ENCODE measurements at regions not wholly inside any gene's neighbourhood (a gene's known extent, or its start where the extent isn't known, plus 50 kb on each side); places are given as distances from the start of the nearest gene placed in this dataset.

- no peak overlapping the region for H2BK5ac ChIP-seq (ENCODE audit: low read depth, low read length, poor library complexity, severe bottlenecking)
- H3K18ac ChIP-seq (ENCODE audit: low read depth, low read length) = no peak overlapping the region
- H3K4me2 ChIP-seq (ENCODE audit: low read depth, low read length) = no peak overlapping the region
- TF ChIP-seq MAZ (IDR thresholded peaks at IDR 0.05; ENCODE audit: borderline replicate concordance, low read depth, low read length) (no peak), RCOR1 (IDR thresholded peaks at IDR 0.05; ENCODE audit: insufficient replicate concordance, low read length) (no peak), ELK1 (IDR thresholded peaks at IDR 0.05; ENCODE audit: borderline replicate concordance, low read depth, low read length) (no peak), SMC3 (IDR thresholded peaks at IDR 0.05; ENCODE audit: low read depth, low read length) (no peak), CEBPB (IDR thresholded peaks at IDR 0.05; ENCODE audit: low read depth, low read length) (no peak), POLR2A (IDR thresholded peaks at IDR 0.05; ENCODE audit: low read depth, low read length) (no peak), RAD21 (IDR thresholded peaks at IDR 0.05; ENCODE audit: low read length) (no peak), FOS (IDR thresholded peaks at IDR 0.05; ENCODE audit: low read depth, low read length) (no peak), MXI1 (IDR thresholded peaks at IDR 0.05; ENCODE audit: borderline replicate concordance, low read depth, low read length) (no peak), CHD1 (IDR thresholded peaks at IDR 0.05; ENCODE audit: low read depth, low read length) (no peak), BHLHE40 (IDR thresholded peaks at IDR 0.05; ENCODE audit: low read depth, low read length) (no peak)
- TF ChIP-seq, protein P1, sequence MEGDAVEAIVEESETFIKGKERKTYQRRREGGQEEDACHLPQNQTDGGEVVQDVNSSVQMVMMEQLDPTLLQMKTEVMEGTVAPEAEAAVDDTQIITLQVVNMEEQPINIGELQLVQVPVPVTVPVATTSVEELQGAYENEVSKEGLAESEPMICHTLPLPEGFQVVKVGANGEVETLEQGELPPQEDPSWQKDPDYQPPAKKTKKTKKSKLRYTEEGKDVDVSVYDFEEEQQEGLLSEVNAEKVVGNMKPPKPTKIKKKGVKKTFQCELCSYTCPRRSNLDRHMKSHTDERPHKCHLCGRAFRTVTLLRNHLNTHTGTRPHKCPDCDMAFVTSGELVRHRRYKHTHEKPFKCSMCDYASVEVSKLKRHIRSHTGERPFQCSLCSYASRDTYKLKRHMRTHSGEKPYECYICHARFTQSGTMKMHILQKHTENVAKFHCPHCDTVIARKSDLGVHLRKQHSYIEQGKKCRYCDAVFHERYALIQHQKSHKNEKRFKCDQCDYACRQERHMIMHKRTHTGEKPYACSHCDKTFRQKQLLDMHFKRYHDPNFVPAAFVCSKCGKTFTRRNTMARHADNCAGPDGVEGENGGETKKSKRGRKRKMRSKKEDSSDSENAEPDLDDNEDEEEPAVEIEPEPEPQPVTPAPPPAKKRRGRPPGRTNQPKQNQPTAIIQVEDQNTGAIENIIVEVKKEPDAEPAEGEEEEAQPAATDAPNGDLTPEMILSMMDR (conservative IDR thresholded peaks at IDR 0.05; ENCODE audit: low read depth, low read length) = no peak
- TF ChIP-seq, protein P2, sequence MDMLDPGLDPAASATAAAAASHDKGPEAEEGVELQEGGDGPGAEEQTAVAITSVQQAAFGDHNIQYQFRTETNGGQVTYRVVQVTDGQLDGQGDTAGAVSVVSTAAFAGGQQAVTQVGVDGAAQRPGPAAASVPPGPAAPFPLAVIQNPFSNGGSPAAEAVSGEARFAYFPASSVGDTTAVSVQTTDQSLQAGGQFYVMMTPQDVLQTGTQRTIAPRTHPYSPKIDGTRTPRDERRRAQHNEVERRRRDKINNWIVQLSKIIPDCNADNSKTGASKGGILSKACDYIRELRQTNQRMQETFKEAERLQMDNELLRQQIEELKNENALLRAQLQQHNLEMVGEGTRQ (IDR thresholded peaks at IDR 0.05; ENCODE audit: low read depth, low read length) = no peak
- H2BK15ac ChIP-seq (ENCODE audit: low read depth, low read length) = no peak overlapping the region
- no peak overlapping the region for H2BK20ac ChIP-seq (ENCODE audit: low read depth, low read length)
- H4K5ac ChIP-seq (ENCODE audit: low read depth, low read length) = no peak overlapping the region
- H3K79me1 ChIP-seq (ENCODE audit: low read depth in 1 of 2, low read length in 2 of 2) = no peaks in the 10 kb centered on the region
- H2AK5ac ChIP-seq (ENCODE audit: low read depth, low read length) = no peak overlapping the region
- no peak for ATAC-seq (ENCODE audit: low read depth)
- dilution Hi-C loops (cut with HindIII; ENCODE audit: low sequenced_read_pairs, unreplicated experiment) = no loop called here
- no peak overlapping the region for H3K27ac ChIP-seq (ENCODE audit: insufficient read depth, low read length)
- H3K9me3 ChIP-seq (ENCODE audit: control insufficient read depth, insufficient read depth, low read length) = no peaks in the 10 kb centered on the region
- H2AFZ ChIP-seq (replicated peaks; ENCODE audit: low read length, poor library complexity) = no peak overlapping the region
- intact Hi-C loops (cut with micrococcal nuclease) = no loop called here
- DNase-seq = no peak
- H4K91ac ChIP-seq (ENCODE audit: insufficient read depth, low read depth, low read length) = no peak overlapping the region
- no peaks in the 10 kb centered on the region for H3K36me3 ChIP-seq (ENCODE audit: control insufficient read depth, insufficient read depth, low read length)
- peaks cover 5% of the 10 kb centered on the region; the same call in 1 of the 2 replicates for H3K27me3 ChIP-seq (ENCODE audit: control insufficient read depth, insufficient read depth, low read length)
- H3K56ac ChIP-seq (ENCODE audit: extremely low read depth, insufficient read depth, low read length) = no peak overlapping the region
- ChIA-PET CTCF (no interaction called here), POLR2A (ENCODE audit: unreplicated experiment) (no interaction called here)
- H3K14ac ChIP-seq (replicated peaks; ENCODE audit: low read depth, low read length) = no peak overlapping the region
- H4K8ac ChIP-seq (ENCODE audit: low read depth in 2 of 2, low read length in 2 of 2) = no peak overlapping the region
- no peaks in the 10 kb centered on the region for H3K9me1 ChIP-seq (ENCODE audit: insufficient read depth, low read length)
- no peak overlapping the region for H3K9ac ChIP-seq (ENCODE audit: low read depth, low read length)
- no CpG with 5 or more reads among the region's 3 CpGs for WGBS, 2 experiments (ENCODE audit: extremely low coverage in 2 of 2, insufficient read length in 1 of 2)
- no peak overlapping the region for H3K23ac ChIP-seq (ENCODE audit: low read depth, low read length)
- no peak overlapping the region for H3K4me3 ChIP-seq (ENCODE audit: insufficient read depth, low read depth, low read length)
- no peaks in the 10 kb centered on the region; the same call in 1 of the 2 replicates for H3K4me1 ChIP-seq (ENCODE audit: control insufficient read depth, insufficient read depth, low read length)
- in situ Hi-C loops (cut with MboI; ENCODE audit: low sequenced_read_pairs) = no loop called here
- no TSS peak for BruUV-seq (replicated peaks)
- H2BK120ac ChIP-seq (ENCODE audit: low read depth, low read length) = no peak overlapping the region
- no peak overlapping the region for H3K4ac ChIP-seq (ENCODE audit: low read depth, low read length)
- H2AK9ac ChIP-seq (replicated peaks; ENCODE audit: low read depth, low read length, poor library complexity) = no peak overlapping the region
- H4K20me1 ChIP-seq (ENCODE audit: insufficient read depth, low read length) = no peaks in the 10 kb centered on the region
Measured at GRCh38 chr3:72189339-72189738, 404.4 kb upstream of the PROK2 start.

Measured in IMR-90 (cell line).